ENCODE measurements at regions not wholly inside any gene's neighbourhood (a gene's known extent, or its start where the extent isn't known, plus 50 kb on each side); places are given as distances from the start of the nearest gene placed in this dataset.

DNA sequence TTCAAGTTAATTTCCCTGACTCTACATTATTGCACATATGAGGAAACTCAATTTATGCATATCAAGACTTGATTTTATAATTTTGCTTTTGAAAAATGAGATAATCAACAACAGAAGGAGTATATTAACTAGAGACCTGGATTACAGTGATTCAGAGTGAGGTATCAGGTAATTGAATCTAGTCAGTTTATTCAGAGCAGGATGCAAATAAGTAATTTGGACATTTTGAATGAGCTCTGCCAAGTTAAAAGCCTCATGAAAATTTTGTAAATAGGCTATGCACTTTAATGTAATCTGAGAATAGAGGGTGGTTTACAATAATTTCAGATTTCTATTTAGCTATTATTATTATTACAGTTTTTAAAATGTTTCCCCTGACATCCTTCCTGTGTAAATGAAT lies 203.7 kb upstream of the EMCN start:
- DNase-seq, result no peak

GRCh38 chr4:100721077-100721476 lies 203.3 kb upstream of the EMCN start:
- peak; percentile 24 for DNase-seq

DNA sequence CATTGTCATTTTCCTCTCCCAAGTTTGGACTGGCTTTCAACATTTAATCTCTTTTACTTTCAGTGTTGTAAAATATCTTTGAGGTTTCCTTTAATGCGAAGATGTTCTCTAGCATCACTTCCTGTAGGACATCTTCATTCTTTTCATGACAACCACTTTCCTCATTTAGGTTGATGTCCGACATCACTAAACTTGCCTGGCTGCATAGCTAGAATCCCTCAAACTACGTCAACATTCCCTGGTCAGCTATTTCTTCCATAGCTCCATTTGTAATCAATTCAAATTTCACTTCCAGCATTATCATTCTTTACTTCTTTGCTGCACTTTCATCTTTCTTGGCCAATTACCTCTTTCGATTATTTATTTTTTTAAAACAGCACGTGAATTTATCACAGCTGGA lies 198.6 kb upstream of the EMCN start:
- no peak for DNase-seq

DNA sequence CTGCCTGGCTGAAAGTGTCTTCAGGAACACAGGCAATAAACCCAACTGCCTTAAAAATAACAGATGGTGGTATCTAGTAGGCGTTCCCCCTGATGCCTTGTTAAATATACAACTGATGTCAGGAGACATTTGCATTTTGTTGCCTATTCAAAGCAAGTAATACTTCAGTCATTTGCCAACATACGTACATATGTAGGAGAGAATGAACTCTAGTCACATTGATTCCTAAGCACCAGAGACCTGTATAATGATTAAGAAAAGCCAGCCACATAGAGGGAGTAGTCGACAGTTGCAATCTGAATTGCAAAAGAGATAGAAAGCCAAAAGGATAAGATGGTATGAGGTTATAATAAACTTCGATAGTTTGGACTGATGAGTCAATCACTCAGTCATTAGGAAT lies 191.0 kb upstream of the EMCN start:
- DNase-seq, result no peak

DNA sequence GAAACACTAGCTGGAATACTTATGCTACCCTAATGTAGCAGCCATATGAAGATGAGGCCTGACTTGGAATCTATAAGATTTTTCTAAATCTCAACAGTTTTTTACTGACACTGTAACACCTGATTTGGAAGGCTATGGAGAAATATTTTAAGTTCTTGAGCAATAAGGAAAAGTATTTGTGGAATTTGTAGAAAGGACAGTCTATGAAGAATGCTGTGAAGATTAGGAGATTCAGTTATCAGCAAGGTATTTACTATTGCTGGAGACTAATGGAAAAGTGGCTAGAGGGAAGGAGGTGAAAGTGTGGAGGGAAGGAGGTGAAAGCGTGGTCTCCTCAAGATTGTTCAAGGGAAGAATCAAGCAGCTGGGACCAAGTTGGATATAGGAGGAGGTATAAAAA lies 190.0 kb upstream of the EMCN start:
- DNase-seq, result no peak

- no peak for DNase-seq
These were observed 178.7 kb upstream of the EMCN start for GRCh38 chr4:100696531-100696930.

DNA sequence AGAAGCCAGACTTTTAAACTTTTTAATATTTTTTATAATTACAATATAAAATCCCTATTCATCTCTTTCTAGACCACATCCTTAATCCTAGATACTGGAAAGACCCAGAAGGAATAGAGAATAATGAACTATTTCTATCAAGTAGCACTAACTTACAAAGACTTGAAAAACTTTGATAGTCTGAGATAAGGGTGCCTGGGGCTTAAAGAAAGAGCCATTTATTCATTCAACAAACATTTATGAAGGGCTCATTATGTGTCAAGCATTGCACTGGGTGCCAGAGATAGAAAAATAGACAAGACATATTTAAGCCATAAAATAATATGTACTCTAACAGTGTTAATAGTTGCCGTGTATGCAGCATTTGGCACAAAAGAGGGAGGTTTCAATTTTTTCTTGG lies 178.0 kb upstream of the EMCN start:
- no peak for DNase-seq

DNA sequence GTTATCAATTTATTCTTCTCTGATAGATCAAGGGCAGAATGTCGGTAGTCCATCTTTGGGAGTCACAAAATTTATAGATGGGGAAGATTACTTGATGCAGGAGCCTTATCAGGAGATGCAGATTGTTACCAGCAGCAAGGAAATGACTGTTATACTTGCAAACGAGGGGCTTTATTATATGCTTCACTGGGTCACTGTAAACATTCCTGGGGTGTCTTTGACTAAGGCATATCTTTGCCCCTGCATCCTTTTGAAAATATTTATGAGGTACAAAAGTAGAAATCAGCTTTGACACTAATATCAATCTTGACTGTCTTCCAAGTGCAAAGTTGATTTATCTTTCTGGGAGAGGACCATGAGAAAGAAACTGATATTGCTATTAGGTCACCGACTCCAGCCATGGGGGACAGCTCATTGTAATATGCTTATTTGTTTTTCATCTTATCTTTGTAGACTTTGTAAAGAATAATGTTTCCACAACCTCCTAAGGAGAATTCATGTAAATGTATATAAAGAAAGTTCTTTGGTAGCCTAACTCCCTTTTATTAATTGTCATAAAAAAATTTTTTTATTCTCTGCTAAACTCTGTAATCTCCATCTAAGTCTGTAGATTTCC lies 177.3 kb upstream of the EMCN start:
- no peak for DNase-seq

- no peak for DNase-seq
These were observed 176.6 kb upstream of the EMCN start for GRCh38 chr4:100694467-100694866.

GRCh38 chr4:100690812-100691211 lies 173.0 kb upstream of the EMCN start:
- no peak for DNase-seq

- no peak for DNase-seq
These were observed 170.5 kb upstream of the EMCN start for GRCh38 chr4:100688368-100688767.

- no peak for DNase-seq
These were observed 164.8 kb upstream of the EMCN start for GRCh38 chr4:100682477-100683218.

GRCh38 chr4:100681289-100681688 lies 163.5 kb upstream of the EMCN start:
- no peak for DNase-seq

DNA sequence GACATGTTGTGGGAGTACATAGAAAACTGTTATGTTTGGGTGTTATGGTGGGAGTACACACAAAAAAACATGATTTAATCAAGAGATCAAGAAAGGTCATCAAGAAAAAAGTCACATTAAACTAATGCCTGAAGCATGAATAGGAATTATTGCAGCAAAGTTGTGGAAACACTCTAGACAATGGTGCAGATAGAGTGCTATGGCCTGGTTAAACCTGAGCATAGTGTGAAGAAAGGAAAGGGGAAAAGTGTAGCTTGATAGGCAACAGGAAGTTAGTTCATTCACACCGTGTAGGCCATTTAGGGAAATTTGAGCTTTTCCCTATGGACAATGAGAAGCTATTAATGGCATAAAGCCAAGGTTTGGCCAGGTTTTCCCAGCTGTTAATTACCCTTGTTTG lies 162.1 kb upstream of the EMCN start:
- no peak for DNase-seq

GRCh38 chr4:100674976-100675375 lies 157.2 kb upstream of the EMCN start:
- no peak for DNase-seq

- DNase-seq, result no peak
These were observed 139.4 kb upstream of the EMCN start for GRCh38 chr4:100657187-100657586.

- DNase-seq, result no peak
These were observed 133.8 kb upstream of the EMCN start for GRCh38 chr4:100651499-100652175.

- no peak for DNase-seq
These were observed 131.6 kb upstream of the EMCN start for GRCh38 chr4:100649417-100649816.

- no peak for DNase-seq
These were observed 126.3 kb upstream of the EMCN start for GRCh38 chr4:100644150-100644549.

DNA sequence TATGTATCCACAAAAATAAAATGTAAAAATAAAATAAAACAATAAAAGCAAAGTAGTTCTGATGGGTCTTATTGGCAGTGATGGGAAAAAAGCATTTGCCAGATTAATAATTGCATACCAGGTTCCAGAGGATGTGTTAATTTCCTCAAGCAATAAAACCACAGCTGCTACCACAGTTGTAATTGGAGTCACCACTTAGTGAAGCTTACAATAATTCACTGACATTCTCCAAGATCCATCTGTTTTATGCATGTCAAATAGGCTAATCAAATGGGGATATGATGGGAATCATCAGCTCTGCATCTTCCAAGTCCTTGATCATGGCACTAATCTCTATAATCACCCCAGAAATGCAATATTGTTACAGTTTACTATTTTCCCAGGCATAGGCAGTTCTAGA lies 123.5 kb upstream of the EMCN start:
- no peak for DNase-seq

DNA sequence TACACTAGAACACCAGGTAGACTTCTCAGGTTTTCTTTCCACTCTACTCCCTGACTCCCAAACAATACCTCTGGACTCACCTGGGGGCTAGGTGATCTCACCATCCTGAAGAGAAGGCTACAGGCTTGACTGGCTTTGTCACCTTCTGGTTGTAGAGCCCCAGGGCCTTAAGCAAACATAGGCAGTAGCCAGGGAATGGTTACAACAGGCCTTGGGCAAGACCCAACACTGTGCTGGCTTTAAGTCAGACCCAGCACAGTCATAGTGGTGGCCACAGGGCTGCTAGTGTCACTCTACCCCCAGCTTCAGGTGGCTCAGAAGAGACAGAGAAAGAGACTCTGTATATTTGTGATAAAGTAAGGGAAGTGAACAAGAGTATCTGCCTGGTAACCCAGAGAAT lies 118.1 kb upstream of the EMCN start:
- DNase-seq, result no peak

GRCh38 chr4:100633269-100633668 lies 115.4 kb upstream of the EMCN start:
- DNase-seq, result no peak

- no peak for DNase-seq
These were observed 114.3 kb upstream of the EMCN start for GRCh38 chr4:100632163-100632562.

- no peak for DNase-seq
These were observed 113.6 kb upstream of the EMCN start for GRCh38 chr4:100631281-100631968.
